ENCODE measurements at regions not wholly inside any gene's neighbourhood (a gene's known extent, or its start where the extent isn't known, plus 50 kb on each side); places are given as distances from the start of the nearest gene placed in this dataset.

GRCh38 chr14:85789506-85789905 lies 259.6 kb downstream of the FLRT2 start:
- TF ChIP-seq POLR2A (IDR thresholded peaks at IDR 0.05; ENCODE audit: low read depth, low read length) (no peak), CEBPB (IDR thresholded peaks at IDR 0.05; ENCODE audit: borderline replicate concordance in 1 of 2, low read depth in 2 of 2, low read length in 2 of 2) (no peak), TBL1XR1 (IDR thresholded peaks at IDR 0.05; ENCODE audit: low read depth, low read length) (no peak), POLR2AphosphoS5 (IDR thresholded peaks at IDR 0.05; ENCODE audit: low read length) (no peak), NBN (IDR thresholded peaks at IDR 0.05) (no peak), ZNF274 (IDR thresholded peaks at IDR 0.05; ENCODE audit: insufficient read depth, insufficient read length) (no peak)
